Central memory CD4-positive, alpha-beta T cell (primary cell): ENCODE measurements at regions not wholly inside any gene's neighbourhood (a gene's known extent, or its start where the extent isn't known, plus 50 kb on each side); places are given as distances from the start of the nearest gene placed in this dataset.
"Not testable (repeated sequence)": the region's sequence is repeated elsewhere in the genome, so short reads cannot be mapped to it uniquely, and the experiment has no call there.

ENCODE experiments used
- DNase-seq: peaks from one replicate; pipeline ENCODE4 v3.0.0; 2022

DNA sequence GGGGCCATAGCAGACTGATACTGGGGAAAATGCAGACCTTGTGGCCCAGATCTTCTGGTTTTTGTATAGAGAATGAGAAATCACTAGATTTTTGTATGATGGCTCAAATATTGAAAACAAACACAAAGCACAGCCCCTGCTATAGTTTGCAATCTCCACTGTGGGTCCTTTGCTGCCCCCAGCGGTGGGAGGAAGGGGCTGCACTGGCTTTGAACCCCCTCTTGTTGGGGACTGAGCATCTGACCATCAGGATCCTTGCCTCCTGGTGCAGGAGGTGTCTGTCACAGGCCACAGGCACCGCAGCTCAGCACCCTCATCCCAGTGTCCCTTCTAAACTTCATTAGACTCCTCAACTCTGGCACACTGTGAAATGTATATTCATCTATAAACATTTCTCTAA lies 252.3 kb downstream of the BCL2L11 start:
- not testable (repeated sequence) for DNase-seq

DNA sequence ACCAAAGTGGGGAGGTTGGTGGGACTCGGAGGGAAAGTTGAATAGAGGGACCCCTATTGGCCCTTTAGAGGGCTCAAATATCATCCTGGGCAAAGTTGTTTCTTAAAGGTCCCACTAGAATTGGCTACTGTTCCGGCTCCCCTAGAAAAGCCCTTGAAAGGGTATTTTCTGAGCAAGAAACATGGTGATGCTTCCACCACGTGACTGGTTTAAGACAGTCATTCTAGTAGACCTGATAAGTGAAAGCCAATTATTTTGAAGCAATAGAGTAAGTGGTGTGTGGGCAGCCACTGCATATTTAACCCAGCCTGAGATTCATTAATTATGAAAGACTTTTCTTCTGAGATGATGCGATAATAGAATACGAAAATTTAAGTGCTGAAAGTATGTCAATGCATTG lies 253.3 kb downstream of the BCL2L11 start:
- DNase-seq = not testable (repeated sequence)

DNA sequence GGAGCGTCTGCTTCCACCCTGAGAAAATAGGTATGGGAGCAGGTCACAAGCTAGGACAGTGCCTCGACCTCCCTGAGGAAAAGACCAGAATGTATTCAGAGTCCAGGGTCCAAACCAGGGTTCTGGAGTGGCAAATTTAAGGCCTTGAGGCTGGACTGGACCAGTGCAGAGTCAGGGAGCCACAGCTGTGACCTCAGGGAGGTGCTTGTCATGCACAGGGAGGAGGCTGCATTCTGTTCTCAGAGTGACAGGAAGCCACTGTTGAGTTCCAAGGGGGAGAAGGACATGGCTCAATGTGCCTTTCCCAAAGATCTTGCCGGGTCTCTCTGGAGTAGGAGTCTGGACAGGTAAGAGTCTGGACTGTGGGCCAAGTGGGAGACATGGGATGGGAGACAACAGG lies 254.0 kb downstream of the BCL2L11 start:
- DNase-seq = not testable (repeated sequence)

DNA sequence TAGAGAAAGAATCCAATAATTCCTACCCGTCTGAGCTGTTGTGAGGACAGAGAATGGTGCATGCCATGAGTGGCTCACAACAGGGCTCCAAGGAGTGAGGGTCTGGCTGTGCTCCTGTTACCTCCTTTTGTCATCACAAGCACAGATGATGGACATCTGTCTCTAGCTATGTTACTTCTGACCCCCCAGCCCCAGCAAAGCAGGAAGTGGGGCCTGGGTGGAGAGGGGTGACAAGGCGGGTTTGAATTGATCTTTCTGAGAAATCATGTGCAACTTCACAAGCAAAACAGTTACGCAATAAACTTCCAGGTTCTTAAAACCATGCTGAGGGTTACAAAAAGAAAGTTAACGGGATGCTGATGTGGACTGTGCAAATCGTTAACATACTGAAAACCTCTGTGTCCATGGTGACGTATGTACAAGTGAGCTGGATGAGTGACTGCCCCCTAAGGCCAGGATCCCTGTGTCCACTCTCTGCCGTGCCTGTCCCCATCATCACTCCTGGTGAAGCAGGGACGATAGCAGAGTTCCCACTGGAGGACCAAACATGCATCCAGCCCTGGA lies 254.7 kb downstream of the BCL2L11 start:
- not testable (repeated sequence) for DNase-seq

DNA sequence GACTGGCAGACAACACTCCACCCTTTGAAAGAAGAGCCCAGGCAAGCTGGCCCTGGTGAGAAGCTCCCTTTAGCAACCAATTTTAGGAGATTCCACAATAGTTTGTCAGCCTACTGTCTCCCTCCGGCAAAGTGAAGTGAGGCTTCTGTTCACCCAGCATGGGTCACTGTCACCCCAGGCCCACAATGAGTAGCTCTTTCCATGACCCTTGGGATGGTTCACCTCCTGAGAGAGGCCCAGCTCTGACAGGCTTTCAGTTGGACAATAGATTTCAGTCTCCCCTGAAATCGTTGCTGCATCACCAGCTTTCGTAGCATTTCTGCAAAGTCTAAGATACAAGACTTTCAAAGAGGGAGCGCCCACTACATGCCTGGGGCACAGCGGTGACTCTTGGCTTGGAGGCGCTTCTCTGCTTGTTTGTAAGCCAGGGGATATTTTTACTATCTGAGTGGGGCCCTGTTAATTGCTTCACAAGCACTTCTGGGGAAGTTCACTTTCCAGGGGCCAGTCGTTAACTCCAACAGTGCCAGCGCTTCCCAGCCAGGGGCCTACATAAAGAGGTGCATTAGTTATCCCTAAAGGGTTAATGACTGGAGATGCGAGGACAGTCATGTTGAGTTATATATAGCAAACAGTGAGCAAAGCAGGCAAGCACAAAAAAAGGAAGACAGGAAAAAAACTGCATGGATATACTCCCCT lies 255.7 kb downstream of the BCL2L11 start:
- DNase-seq = not testable (repeated sequence)

DNA sequence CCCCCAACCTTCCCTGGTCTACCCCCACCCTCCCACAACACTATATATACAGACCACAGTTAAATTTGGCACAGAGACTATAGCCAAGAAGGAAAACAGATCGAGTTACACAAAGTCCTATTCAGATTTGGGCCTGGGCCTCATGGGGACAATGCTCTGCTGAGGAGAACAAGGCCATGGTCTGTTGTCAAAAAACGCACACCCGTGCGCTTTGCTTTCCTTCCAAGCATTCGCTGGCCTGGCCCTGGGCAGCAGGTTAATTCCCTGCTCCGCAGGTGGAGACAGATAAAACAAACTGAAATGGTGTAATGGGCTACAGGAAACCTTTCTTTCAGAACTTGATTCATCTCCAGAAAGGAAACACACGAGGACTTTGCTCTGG lies 256.2 kb downstream of the BCL2L11 start:
- not testable (repeated sequence) for DNase-seq

DNA sequence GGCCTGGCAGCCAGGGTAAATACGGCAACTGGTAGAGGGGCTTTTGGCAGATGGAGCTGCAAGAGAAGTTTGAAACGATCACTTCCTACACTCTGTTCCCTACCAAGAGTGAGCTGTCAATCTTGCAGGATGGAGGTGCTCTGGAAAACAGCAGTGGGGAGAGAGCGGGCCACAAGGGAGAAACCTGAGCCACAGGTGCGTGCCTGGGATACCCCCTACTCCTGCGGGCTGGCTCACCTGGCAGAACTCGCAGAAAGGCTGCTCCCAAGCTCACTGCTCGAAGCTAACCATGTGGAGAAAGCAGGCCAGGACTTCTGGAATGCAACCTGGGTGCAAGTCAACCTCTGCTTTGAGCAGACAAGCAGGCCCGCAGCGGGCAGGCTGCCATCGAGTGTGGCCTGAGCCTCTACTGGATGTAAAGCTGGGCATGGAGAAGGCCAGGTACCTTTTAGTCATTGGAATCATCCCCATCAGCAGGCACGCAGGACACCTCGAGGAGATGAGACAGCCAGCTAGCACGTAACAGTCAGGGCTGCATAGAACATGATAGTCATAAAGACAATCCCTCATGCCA lies 256.8 kb downstream of the BCL2L11 start:
- DNase-seq = not testable (repeated sequence)

DNA sequence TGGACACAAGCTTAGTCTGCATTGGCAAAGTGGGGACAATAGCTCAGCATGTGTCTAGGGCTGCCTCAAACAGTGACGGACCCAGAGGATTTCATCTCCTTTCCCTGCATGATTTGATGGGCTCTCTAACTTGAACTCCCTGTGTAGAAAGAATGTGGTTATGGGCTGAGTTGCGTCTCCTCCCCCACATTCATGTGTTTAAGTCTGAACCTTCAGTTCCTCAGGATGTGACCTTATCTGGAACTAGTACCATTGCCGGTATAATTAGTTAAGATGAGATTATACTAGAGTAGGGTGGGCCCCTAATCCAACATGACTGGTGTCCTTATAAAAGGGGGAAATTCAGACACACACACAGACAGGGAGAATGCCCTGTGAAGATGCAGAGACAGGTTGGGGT lies 257.6 kb downstream of the BCL2L11 start:
- DNase-seq = not testable (repeated sequence)

DNA sequence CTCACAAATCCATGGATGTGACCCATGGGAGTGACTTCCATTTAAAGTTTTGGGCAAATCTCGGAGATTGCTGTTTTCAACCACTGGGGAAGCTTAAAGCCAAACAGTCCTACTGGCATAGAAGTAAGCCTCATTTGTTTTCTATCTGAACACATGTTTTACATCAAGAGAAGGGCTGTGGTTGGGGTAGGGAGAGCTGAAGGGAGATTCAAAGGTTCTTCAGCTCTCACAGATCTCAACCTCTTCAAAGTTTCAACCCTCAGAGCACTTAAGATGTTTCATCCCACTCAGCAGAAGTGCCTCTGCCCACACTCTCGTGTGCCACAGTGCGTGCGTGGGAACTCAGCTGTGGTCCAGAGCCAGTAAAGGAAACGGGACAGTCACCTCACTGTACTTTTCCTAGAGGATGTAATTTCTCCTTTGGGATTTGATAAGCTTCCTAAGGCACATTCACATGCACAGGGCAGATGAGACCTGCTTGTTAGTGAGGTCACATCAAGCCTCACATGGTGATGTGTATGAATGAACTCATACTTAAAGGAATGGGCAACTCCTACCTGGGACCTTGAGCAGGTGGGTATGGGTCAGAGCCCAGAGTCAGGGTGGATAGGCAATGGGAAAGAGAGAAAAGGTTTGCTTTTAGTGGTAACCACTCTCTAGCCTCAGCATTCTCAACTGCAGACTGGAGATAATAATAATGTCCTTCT lies 260.2 kb downstream of the BCL2L11 start:
- not testable (repeated sequence) for DNase-seq

DNA sequence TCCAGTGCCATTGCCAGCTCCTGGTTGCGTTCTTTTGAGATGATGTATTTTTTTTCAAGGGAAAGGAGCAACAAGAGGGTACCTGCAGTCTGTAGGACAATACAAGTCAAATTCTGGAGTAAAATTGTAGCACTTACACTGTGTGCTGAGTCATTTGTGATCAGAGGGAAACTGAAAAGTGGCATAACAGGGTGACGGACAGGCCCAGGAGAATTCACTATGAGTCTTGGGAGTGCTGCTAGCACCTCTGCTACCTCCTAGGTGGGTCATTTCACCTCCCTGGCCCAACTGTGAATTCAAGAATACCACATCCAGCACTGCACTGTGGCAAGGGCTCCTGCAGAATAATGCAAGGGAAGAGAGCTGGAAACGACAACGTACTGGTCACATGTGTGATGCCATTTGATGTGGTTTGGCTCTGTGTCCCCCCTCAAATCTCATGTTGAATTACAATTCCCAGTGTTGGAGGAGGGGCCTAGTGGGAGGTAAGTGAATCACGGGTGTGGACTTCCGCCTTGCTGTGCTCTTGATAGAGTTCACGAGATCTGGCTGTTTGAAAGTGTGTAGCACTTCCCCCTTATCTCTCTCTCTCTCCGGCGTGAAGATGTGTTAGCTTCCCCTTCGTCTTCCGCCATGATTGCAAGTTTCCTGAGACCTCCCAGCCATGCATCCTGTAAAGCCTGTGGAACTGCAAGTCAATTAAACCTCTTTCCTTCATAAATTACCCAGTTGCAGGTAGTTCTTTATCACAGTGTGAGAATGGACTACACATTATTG lies 261.0 kb downstream of the BCL2L11 start:
- not testable (repeated sequence) for DNase-seq

DNA sequence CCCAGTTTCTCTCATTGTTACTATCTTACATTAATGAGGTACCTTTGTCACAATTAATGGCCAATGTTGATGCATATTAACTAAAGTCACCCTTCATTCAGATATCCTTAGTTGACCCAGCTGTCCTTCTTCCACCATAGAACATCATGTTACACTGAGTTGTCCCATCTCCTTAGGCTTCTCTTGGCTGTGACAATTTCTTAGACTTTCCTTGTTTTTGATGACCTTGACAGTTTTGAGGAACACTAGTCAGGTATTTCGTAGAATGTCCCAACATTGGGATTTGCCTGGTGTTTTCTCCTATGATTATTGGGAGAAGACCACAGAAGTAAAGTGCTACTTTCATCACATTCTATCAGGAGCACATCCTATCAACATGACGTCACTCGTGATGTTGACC lies 261.8 kb downstream of the BCL2L11 start:
- DNase-seq = not testable (repeated sequence)

DNA sequence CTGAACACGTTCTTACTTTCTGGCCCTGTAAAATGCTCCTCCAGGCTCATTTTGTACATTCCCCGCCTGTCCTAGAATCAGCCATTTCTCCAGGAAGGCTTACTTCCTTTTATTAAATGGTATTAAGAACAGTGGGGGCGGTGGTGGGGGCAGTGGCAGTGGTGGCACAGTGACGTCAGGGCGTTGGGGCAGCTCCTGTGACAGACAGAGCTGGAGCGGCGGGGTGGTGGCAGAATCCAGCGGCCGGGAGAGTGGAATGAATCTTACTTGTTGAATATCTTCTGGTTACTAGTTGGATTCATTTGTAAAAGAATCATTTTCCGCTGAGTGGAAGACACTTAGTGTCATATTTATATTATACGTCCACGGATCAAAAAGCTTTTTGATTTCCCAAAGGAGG lies 262.6 kb downstream of the BCL2L11 start:
- not testable (repeated sequence) for DNase-seq

DNA sequence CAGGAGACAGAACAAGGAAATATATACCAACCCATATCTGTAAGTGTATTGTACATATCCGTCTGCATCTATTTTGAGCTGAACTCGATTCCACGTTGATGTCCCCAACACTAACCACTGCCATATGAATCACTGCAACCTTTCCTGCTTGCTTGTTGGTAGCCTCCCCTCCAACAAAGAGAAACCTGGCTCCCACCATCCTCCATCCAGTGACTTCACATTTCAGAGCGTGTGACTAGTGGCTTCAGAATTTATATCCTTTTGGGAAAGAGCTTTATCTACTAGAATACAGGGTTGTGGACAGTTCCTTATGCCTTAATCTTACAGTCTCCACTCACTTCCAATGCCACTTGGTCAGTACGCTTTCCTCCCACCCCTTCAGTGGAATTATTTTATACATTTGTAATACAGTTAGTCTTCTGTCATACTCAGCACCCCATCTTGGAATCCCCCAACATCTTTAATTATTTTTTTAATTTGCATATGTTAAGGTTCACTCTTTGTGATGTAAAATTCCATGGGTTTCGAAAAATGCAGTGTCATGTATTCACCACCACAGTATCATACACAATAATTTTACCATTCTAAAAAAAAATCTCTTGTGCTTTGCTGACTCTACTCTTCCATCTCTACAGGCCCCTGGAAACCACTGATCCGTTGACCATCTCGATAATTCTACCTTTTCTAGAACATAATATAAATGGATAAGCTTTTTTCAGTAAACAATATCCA lies 264.7 kb downstream of the BCL2L11 start:
- not testable (repeated sequence) for DNase-seq

DNA sequence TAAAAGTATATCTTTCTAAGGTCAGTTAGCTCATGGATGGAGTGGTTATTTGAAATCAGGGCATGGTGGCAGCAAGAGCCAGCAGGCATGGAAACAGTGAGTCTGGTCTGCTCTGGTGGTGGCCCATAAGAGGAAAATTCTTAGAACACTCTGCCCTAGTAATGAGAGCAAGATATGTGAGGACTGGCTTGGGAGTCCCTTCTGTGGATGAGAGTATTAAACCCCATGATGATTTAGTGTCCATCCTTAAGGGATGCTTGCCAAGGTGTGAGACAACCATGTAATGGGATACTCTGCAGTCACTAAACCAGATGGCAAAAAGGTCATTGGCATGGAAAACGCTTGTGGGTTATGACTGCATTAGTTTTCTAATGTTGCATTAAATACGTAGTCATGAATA lies 269.9 kb downstream of the BCL2L11 start:
- DNase-seq = not testable (repeated sequence)

DNA sequence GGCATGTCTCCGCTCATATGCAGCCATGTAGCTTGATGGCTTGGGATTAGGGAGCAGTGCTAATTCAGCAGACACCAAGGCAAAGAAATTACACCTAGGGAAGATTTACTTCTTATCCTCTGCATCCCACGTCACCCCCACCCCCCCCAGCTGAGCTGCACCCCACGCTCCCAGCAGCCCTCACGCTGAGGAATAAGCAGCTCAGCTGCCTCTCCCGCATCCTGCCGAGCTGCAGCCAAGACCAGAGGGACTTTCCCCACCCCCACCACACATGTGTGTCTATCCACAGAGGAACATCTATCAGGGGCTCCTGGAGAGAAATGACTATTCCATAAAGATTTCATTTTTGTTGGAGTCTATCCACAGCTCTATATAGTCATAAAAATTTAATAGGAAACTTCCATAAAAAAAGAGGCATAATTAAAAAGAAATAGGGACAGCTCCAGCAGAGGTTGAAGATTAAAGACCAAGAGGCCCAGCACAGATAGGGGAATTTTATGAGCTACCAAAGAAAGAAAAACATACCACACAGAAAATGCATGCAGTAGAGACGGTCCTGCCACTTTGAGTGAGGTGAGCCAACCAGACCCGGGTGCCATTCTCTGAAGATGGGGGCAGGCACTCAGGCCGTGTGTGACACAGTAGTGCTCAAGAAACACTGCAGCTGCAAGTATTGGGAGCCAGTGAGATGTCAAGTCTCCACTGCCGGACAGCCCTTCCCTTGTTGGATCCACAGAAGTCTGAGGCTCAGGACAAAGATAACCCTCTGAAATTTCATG lies 274.8 kb downstream of the BCL2L11 start:
- not testable (repeated sequence) for DNase-seq

DNA sequence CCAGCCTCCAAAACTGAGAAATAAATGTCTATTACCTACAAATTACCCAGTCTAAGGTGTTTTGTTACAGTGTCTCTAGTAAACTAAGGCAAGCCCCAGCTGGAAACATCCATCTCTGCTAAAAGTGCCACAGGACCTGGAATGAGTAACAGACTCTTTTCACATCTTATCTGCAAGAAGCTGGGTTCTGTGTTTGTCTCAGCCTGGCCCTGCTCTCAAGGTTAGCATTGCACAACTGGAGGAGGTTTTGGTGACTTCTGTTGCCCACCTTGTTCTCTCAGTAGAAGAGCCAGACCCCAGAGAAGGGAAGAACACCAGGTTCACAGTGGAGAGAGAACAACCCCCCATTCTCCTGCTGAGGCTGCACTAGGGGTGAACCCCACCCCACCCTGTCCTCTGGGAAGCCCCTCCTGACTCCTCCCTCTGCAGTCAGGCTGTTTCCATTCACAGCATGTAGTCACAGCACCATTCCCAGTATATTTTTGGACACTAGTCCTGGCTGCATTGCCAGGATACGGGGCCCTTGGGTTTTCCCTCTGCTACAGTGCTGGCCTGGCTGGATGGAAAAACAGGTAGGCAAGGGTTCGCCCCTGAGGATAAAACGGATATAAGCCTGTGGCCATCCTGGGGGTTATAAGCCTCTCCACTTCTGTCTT lies 280.0 kb downstream of the BCL2L11 start:
- not testable (repeated sequence) for DNase-seq

DNA sequence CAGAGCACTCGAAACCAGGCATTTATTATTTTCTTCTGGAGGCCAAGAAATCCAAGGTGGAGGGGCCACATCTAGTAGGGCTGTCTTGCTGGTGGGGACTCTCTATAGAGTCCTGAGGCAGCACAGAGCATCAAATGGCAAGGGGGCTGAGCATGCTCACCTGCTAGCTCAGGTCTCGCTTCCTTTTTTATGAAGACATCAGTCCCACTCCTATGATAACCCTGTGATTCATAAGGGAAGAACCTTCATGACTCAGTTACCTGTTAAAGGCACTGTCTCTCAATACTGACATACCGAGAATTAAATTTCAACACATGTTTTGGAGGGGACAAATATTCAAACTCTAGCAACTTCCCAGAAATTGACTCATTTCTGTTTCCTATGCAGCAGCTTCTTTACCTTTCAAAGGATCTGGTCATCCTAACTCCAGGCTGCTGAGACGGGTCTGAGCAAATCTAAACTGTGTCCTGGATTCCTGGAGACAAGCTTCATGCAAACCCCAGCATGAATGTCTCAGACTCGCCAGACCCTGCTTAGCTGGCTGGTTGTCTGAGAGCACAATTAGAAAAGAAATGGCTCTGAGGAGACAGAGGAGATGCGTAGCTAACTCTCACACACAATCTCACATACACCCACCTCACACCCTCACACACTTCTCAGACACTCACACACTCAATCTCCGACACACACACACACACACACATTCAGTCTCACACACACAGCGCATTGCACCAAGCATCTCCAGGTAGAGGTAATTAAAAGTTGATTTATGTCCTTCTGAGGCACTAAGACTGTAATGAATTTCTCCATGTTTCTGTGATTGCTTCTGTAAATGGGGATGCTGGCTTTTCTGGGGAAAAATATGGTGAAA lies 280.8 kb downstream of the BCL2L11 start:
- not testable (repeated sequence) for DNase-seq

DNA sequence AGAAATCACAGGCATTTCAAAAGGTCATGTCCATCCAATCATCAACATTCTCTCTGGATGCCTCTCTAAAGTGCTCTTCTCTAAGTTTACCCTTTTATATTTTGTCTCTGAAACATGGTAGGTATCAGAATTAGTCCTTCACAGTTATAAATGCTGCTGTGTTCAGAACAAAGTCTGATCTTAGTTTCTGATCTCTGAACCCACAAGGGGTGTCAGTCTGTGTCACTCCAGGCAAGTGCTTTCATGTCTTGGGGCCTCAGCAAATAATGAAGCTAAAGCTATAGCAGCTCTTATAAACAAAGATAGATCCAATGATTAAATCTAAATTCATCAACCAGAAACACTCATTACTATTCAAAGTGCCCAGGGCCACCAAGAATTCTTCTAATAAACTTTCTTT lies 281.7 kb downstream of the BCL2L11 start:
- not testable (repeated sequence) for DNase-seq

DNA sequence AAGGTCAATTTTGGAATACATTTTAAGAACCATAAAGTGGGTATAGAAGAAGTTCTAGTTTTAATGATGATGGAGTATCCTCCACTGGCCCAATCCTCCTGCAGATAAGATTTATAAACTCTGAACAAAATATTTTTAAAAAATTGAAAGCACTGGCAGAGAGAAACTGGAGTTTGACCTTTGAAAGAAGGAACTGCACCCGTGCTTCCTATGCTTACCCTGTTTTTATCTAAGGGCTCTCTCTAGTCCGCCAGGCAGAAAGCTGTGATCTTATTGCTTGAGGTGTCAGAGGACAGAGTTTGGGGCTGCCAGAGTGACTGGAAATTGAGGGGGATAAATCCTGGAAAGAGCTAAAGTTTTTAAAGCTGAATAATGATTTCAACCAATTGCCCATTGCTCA lies 282.6 kb downstream of the BCL2L11 start:
- not testable (repeated sequence) for DNase-seq

DNA sequence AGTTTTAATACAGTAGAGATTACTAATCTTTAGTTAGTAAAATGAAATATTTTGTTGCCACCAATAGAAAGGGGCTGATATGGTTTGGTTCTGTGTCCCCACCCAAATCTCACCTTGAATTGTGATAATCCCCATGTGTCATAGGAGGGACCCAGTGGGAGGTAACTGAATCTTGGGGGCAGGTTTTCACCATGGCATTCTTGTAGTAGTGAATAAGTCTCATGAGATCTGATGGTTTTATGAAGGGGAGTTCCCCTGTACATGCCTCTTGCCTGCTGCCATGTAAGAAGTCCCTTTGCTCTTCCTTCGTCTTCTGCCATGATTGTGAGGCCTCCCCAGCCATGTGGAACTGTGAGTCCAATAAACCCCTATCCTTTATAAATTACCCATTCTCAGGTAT lies 285.9 kb downstream of the BCL2L11 start:
- DNase-seq = not testable (repeated sequence)
